ENCODE measurements at regions not wholly inside any gene's neighbourhood (a gene's known extent, or its start where the extent isn't known, plus 50 kb on each side); places are given as distances from the start of the nearest gene placed in this dataset.

GRCh38 chr3:120532969-120533368, 63.2 kb upstream of the NDUFB4 start:
- TF ChIP-seq EZH2 (IDR thresholded peaks at IDR 0.05; ENCODE audit: borderline replicate concordance, insufficient read depth, low read depth, low read length, poor library complexity, severe bottlenecking): no peak
- TF ChIP-seq, protein P1, sequence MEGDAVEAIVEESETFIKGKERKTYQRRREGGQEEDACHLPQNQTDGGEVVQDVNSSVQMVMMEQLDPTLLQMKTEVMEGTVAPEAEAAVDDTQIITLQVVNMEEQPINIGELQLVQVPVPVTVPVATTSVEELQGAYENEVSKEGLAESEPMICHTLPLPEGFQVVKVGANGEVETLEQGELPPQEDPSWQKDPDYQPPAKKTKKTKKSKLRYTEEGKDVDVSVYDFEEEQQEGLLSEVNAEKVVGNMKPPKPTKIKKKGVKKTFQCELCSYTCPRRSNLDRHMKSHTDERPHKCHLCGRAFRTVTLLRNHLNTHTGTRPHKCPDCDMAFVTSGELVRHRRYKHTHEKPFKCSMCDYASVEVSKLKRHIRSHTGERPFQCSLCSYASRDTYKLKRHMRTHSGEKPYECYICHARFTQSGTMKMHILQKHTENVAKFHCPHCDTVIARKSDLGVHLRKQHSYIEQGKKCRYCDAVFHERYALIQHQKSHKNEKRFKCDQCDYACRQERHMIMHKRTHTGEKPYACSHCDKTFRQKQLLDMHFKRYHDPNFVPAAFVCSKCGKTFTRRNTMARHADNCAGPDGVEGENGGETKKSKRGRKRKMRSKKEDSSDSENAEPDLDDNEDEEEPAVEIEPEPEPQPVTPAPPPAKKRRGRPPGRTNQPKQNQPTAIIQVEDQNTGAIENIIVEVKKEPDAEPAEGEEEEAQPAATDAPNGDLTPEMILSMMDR (IDR thresholded peaks at IDR 0.05): no peak
- CTCF ChIA-PET: no interaction called here
- no peaks in the 10 kb centered on the region for H3K4me1 Mint-ChIP-seq
- no peak overlapping the region for H3K27ac Mint-ChIP-seq
- Histone ChIP-seq H3K79me2 (ENCODE audit: control insufficient read depth, insufficient read depth, low read length) (no peaks in the 10 kb centered on the region), H3K27me3 (replicated peaks in 1 of 4; ENCODE audit: control extremely low read depth in 1 of 4, control insufficient read depth in 3 of 4, insufficient read depth in 4 of 4, low read length in 3 of 4) (no peaks in the 10 kb centered on the region), H3K4me3 (ENCODE audit: control extremely low read depth in 1 of 5, extremely low read depth in 1 of 5, insufficient read depth in 1 of 5, low read depth in 2 of 5, low read length in 4 of 5) (no peak overlapping the region), H3K4me1 (ENCODE audit: control insufficient read depth in 2 of 2, insufficient read depth in 2 of 2, low read length in 2 of 2) (no peaks in the 10 kb centered on the region), H3K4me2 (replicated peaks; ENCODE audit: low read depth, low read length, poor library complexity, severe bottlenecking) (no peak overlapping the region), H3K36me3 (replicated peaks in 1 of 2; ENCODE audit: control extremely low read depth in 1 of 2, control insufficient read depth in 1 of 2, extremely low read depth in 1 of 2, insufficient read depth in 2 of 2, low read length in 1 of 2) (no peaks in the 10 kb centered on the region), H3K9me3 (ENCODE audit: control extremely low read depth in 1 of 3, control insufficient read depth in 2 of 3, insufficient read depth in 1 of 3, low read length in 2 of 3) (peaks cover 0 to 4% (median 4%) of the 10 kb centered on the region in 3 donors), H2AFZ (ENCODE audit: insufficient read depth, low read depth, low read length, poor library complexity, severe bottlenecking) (no peak overlapping the region), H3K9ac (ENCODE audit: low read length) (no peak overlapping the region), H4K20me1 (ENCODE audit: control insufficient read depth, insufficient read depth, low read length, poor library complexity, severe bottlenecking) (no peaks in the 10 kb centered on the region), H3K27ac (ENCODE audit: low read length in 2 of 2) (no peak overlapping the region)
- H3K4me3 Mint-ChIP-seq: no peak overlapping the region
- POLR2A ChIA-PET: no interaction called here
- DNase-seq (no peak), ATAC-seq (ENCODE audit: low read depth) (no peak)
- intact Hi-C loops (cut with micrococcal nuclease): no loop called here
- WGBS (ENCODE audit: insufficient coverage): no CpG with 5 or more reads among the region's 2 CpGs
- H3K9me3 Mint-ChIP-seq (ENCODE audit: insufficient read depth): no peaks in the 10 kb centered on the region
- H3K27me3 Mint-ChIP-seq: peaks cover 29% of the 10 kb centered on the region

DNA sequence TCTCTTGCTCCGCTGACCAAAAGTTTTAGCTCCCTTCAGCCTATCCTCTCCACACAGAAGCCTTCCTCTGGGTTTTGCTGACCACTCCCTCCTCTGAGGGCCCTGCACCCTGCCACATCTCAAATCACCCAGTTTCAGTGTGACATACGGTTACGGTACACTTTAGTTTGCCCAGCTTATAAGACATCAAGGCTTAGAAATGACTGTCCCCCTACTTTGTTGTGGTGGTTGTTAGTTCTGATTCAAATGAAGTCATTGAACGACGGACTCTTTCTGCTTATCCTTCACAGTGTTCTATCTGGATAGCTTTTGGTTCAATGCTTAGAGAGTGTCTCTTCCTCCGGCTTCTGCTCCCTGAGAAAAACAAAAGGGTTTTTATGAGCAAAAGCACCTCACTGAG, 68.0 kb upstream of the NDUFB4 start:
- Mint-ChIP-seq H3K27me3 (peaks cover 12% of the 10 kb centered on the region), H3K27ac (no peak overlapping the region), H3K9me3 (ENCODE audit: insufficient read depth) (no peaks in the 10 kb centered on the region), H3K4me1 (no peaks in the 10 kb centered on the region), H3K4me3 (no peak overlapping the region)
- POLR2A ChIA-PET: interaction anchor here (0.7 kb wide), 1 partner anchor 82 kb away, joined by 5 read pairs; no protein-coding TSS in a partner anchor
- H3K9me3 ChIP-seq (ENCODE audit: control extremely low read depth in 1 of 3, control insufficient read depth in 2 of 3, insufficient read depth in 1 of 3, low read length in 2 of 3): no peaks in the 10 kb centered on the region
- ATAC-seq (ENCODE audit: low read depth) (no peak), DNase-seq (no peak)
- WGBS (ENCODE audit: insufficient coverage): 100% methylated on average over 1 of the region's 6 CpGs
- no peaks in the 10 kb centered on the region for H4K20me1 ChIP-seq (ENCODE audit: control insufficient read depth, insufficient read depth, low read length, poor library complexity, severe bottlenecking)
- intact Hi-C loops (cut with micrococcal nuclease): no loop called here
- H3K4me3 ChIP-seq (ENCODE audit: control extremely low read depth in 1 of 5, extremely low read depth in 1 of 5, insufficient read depth in 1 of 5, low read depth in 2 of 5, low read length in 4 of 5): no peak overlapping the region
- H3K9ac ChIP-seq (ENCODE audit: low read length): no peak overlapping the region
- CTCF ChIA-PET: no interaction called here
- no peaks in the 10 kb centered on the region for H3K36me3 ChIP-seq (replicated peaks in 1 of 2; ENCODE audit: control extremely low read depth in 1 of 2, control insufficient read depth in 1 of 2, extremely low read depth in 1 of 2, insufficient read depth in 2 of 2, low read length in 1 of 2)
- no peak overlapping the region for H3K27ac ChIP-seq (ENCODE audit: low read length in 2 of 2)
- no peak overlapping the region for H2AFZ ChIP-seq (ENCODE audit: insufficient read depth, low read depth, low read length, poor library complexity, severe bottlenecking)
- peaks cover 0 to 4% (median 0%) of the 10 kb centered on the region in 4 experiments for H3K27me3 ChIP-seq (replicated peaks in 1 of 4; ENCODE audit: control extremely low read depth in 1 of 4, control insufficient read depth in 3 of 4, insufficient read depth in 4 of 4, low read length in 3 of 4)
- TF ChIP-seq, protein P1 (IDR thresholded peaks at IDR 0.05): no peak
- no peak for TF ChIP-seq EZH2 (IDR thresholded peaks at IDR 0.05; ENCODE audit: borderline replicate concordance, insufficient read depth, low read depth, low read length, poor library complexity, severe bottlenecking)
- no peaks in the 10 kb centered on the region for H3K4me1 ChIP-seq (ENCODE audit: control insufficient read depth in 2 of 2, insufficient read depth in 2 of 2, low read length in 2 of 2)
- no peak overlapping the region for H3K4me2 ChIP-seq (replicated peaks; ENCODE audit: low read depth, low read length, poor library complexity, severe bottlenecking)
- H3K79me2 ChIP-seq (ENCODE audit: control insufficient read depth, insufficient read depth, low read length): no peaks in the 10 kb centered on the region
